Type B pancreatic cell (in vitro differentiated cells): ENCODE measurements at regions not wholly inside any gene's neighbourhood (a gene's known extent, or its start where the extent isn't known, plus 50 kb on each side); places are given as distances from the start of the nearest gene placed in this dataset.

ENCODE experiments used
- DNase-seq: peaks from one replicate; pipeline ENCODE4 v3.0.0; 2021; ENCODE audit warnings: mixed read lengths; ENCODE audit not compliant: unreplicated experiment; ENCODE audit errors: extremely low spot score
- H3K27ac Mint-ChIP-seq: 2 replicates; pipeline ENCODE4 v1.8.0; 2021; ENCODE audit warnings: mild to moderate bottlenecking, mixed read lengths
- H3K27me3 Mint-ChIP-seq: 2 replicates; pipeline ENCODE4 v1.8.0; 2021; ENCODE audit warnings: mixed read lengths
- H3K36me3 Mint-ChIP-seq: 2 replicates; pipeline ENCODE4 v1.8.0; 2021; ENCODE audit warnings: mixed read lengths
- H3K4me1 Mint-ChIP-seq: one replicate; pipeline ENCODE4 v1.8.0; 2021; ENCODE audit warnings: mixed read lengths; ENCODE audit not compliant: unreplicated experiment
- H3K4me3 Mint-ChIP-seq: 2 replicates; pipeline ENCODE4 v1.8.0; 2021; ENCODE audit warnings: mild to moderate bottlenecking, mixed read lengths
- H3K9me3 Mint-ChIP-seq: 2 replicates; pipeline ENCODE4 v1.8.0; 2021; ENCODE audit warnings: mixed read lengths
- CTCF ChIP-seq: fragments of 200-600 bp; sonication (generic); conservative IDR thresholded peaks from 2 replicates; pipeline ENCODE4 v1.5.0; 2021; ENCODE audit warnings: antibody characterized with exemption, mild to moderate bottlenecking

GRCh38 chr11:121367844-121368225 is 75.3 kb downstream of the SC5D start:
- H3K4me3 Mint-ChIP-seq, result no peak overlapping the region
- H3K36me3 Mint-ChIP-seq, result no peaks in the 10 kb centered on the region
- peaks cover 11% of the 10 kb centered on the region for H3K27me3 Mint-ChIP-seq
- no peak for TF ChIP-seq CTCF
- no peak overlapping the region for H3K27ac Mint-ChIP-seq
- peaks cover 22% of the 10 kb centered on the region for H3K4me1 Mint-ChIP-seq
- no peak for DNase-seq
- peaks cover 10% of the 10 kb centered on the region for H3K9me3 Mint-ChIP-seq

GRCh38 chr11:121368364-121369240 is 76.0 kb downstream of the SC5D start:
- no peak overlapping the region for H3K4me3 Mint-ChIP-seq
- TF ChIP-seq CTCF, result no peak
- H3K27ac Mint-ChIP-seq, result no peak overlapping the region
- H3K4me1 Mint-ChIP-seq, result peaks cover 22% of the 10 kb centered on the region
- H3K9me3 Mint-ChIP-seq, result peaks cover 10% of the 10 kb centered on the region
- H3K36me3 Mint-ChIP-seq, result no peaks in the 10 kb centered on the region
- peaks cover 11% of the 10 kb centered on the region for H3K27me3 Mint-ChIP-seq
- DNase-seq, result no peak

- no peak for TF ChIP-seq CTCF
- peaks cover 27% of the 10 kb centered on the region for H3K4me1 Mint-ChIP-seq
- H3K27me3 Mint-ChIP-seq, result peaks cover 11% of the 10 kb centered on the region
- H3K4me3 Mint-ChIP-seq, result no peak overlapping the region
- H3K9me3 Mint-ChIP-seq, result peaks cover 10% of the 10 kb centered on the region
- H3K36me3 Mint-ChIP-seq, result no peaks in the 10 kb centered on the region
- no peak for DNase-seq
- H3K27ac Mint-ChIP-seq, result no peak overlapping the region
These were observed 76.8 kb downstream of the SC5D start for GRCh38 chr11:121369366-121369765.

- no peaks in the 10 kb centered on the region for H3K36me3 Mint-ChIP-seq
- H3K9me3 Mint-ChIP-seq, result peaks cover 4% of the 10 kb centered on the region
- peaks cover 33% of the 10 kb centered on the region for H3K4me1 Mint-ChIP-seq
- peaks cover 2% of the 10 kb centered on the region for H3K27me3 Mint-ChIP-seq
- H3K4me3 Mint-ChIP-seq, result no peak overlapping the region
- no peak for TF ChIP-seq CTCF
- no peak overlapping the region for H3K27ac Mint-ChIP-seq
- no peak for DNase-seq
These were observed 79.5 kb downstream of the SC5D start for GRCh38 chr11:121372028-121372427.

- no peak overlapping the region for H3K4me3 Mint-ChIP-seq
- peaks cover 27% of the 10 kb centered on the region for H3K4me1 Mint-ChIP-seq
- no peak for DNase-seq
These were observed 79.3 kb upstream of the SORL1 start for GRCh38 chr11:121372671-121373429.

More at GRCh38 chr11:121372671-121373429, 79.3 kb upstream of the SORL1 start:
- Mint-ChIP-seq H3K27ac (no peak overlapping the region), H3K27me3 (peaks cover 1% of the 10 kb centered on the region), H3K9me3 (peaks cover 4% of the 10 kb centered on the region), H3K36me3 (no peaks in the 10 kb centered on the region)
- no peak for TF ChIP-seq CTCF
